ENCODE measurements at regions not wholly inside any gene's neighbourhood (a gene's known extent, or its start where the extent isn't known, plus 50 kb on each side); places are given as distances from the start of the nearest gene placed in this dataset.

DNA sequence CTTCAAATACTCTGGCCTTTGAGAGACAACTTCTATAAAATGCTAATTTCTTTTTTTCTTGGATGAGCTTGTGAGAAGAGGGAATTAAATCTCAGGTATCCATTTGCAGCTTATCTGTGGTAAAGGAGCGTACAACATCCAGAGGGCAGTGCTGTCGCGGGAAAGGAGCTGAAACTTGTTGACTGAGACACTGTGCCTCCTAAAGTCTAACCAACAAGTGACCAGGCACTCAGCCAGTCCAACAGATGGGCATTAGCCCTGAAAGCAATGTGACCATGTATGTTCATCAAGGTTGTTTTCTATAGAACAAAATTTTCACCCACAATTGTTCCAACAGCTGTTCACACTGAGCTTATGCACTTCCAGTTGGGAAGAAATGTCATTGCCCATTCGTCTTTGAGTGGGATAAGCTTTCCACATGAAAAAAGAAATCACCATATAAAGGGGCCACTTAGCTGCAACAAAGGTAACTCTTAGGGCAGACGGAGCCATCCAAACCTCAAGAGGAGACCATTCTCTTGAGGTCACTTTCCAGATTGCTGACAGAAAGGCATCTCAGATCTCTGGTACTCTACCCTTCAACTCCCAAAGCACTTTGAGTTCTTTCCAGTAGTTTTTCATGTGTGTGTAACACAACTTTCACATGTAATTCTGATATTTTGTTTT lies 244.8 kb upstream of the NEIL3 start:
- Mint-ChIP-seq H3K9me3 (no peaks in the 10 kb centered on the region), H3K27ac (no peak overlapping the region), H3K36me3 (ENCODE audit: low read depth) (no peaks in the 10 kb centered on the region), H3K4me3 (no peak overlapping the region), H3K4me1 (ENCODE audit: low read depth) (no peaks in the 10 kb centered on the region), H3K27me3 (no peaks in the 10 kb centered on the region)
- intact Hi-C loops (cut with micrococcal nuclease): no loop called here

DNA sequence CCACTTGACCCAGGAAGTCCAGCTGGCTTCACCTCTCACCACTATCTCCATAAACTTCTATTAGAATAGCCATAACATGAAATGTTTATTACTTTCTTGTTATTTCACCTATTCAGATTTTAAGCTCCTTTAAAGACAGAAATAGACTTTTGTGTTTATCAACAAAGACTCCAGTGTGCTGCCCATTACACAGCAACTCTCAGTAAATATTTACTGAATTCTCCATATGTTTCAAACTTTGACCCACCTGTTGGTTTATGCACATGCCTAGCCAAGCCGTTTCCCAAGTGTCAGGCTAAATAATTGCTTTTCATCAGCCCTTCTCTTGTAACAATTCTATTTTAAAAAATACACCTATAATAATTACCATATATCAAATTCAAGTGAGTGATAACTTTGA lies 242.9 kb upstream of the NEIL3 start:
- no peak overlapping the region for H3K4me3 Mint-ChIP-seq
- H3K36me3 Mint-ChIP-seq (ENCODE audit: low read depth): no peaks in the 10 kb centered on the region
- intact Hi-C loops (cut with micrococcal nuclease): no loop called here
- H3K9me3 Mint-ChIP-seq: no peaks in the 10 kb centered on the region
- no peak overlapping the region for H3K27ac Mint-ChIP-seq
- H3K4me1 Mint-ChIP-seq (ENCODE audit: low read depth): no peaks in the 10 kb centered on the region
- no peaks in the 10 kb centered on the region for H3K27me3 Mint-ChIP-seq

DNA sequence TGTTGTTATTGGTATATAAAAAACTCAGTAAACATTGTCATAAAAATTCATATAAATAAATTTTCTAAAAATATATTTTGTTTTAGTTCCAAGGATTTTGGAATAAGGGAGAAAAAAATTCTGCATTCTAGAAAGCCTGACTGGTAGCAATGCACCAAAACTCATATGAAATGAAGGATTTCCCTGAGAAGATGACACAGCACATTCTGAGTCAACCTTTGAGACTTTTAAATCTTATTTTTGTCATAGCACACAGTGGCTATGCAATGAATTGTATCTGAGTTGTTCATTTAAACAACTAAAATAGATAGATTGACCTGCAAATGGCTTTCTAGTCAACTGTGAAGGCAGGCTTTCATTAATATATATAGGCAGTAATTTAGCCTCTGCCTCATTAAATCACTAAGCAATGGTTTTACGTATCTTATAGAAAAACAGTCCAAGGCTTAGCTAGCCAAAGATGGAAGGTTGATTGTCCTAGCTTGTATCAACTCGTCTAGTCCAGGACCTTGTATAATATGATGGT lies 239.1 kb upstream of the NEIL3 start:
- Mint-ChIP-seq H3K4me1 (ENCODE audit: low read depth) (no peaks in the 10 kb centered on the region), H3K4me3 (no peak overlapping the region), H3K36me3 (ENCODE audit: low read depth) (no peaks in the 10 kb centered on the region), H3K27me3 (no peaks in the 10 kb centered on the region), H3K27ac (no peak overlapping the region), H3K9me3 (no peaks in the 10 kb centered on the region)
- intact Hi-C loops (cut with micrococcal nuclease): no loop called here

DNA sequence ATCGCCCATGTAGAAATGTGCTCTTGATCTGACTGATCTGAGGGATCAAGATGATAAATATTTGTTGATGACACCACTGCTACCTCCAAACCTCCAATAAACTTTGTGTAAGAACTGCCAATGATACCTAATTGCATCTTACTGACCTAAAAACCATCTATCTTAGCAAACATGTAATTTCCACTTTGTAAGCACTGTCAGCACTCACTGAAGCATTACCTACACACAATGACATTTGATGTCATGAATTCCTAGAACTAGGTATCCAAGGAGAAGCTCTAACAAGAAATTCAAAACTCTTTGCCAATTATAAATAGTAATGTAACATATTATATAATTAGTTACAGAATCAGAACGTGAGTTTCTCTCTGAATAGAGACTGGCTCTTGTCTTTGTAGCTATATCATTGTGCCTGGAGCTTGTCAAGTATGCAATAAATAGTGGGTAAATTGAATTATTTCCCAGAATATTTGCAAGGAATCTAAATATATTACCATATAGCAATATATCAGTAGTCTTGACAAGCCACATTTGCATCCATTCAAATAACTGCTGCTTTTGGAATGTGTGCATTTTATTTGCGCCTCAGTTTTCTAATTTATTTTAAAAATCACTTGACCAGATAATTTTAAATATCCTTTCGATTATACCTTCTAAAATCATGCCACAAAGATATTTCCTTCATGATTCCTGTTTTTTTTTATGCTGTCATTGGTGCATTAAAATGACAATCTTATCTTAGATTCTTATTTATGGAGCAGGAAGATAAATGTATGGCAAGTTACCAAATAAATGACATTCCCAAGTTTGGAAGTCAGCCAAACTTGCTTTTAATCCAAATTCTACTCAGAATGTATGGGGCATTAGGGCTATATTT lies 232.3 kb upstream of the NEIL3 start:
- no peaks in the 10 kb centered on the region for H3K27me3 Mint-ChIP-seq
- no peaks in the 10 kb centered on the region for H3K36me3 Mint-ChIP-seq (ENCODE audit: low read depth)
- no peak overlapping the region for H3K27ac Mint-ChIP-seq
- H3K9me3 Mint-ChIP-seq: no peaks in the 10 kb centered on the region
- no peaks in the 10 kb centered on the region for H3K4me1 Mint-ChIP-seq (ENCODE audit: low read depth)
- intact Hi-C loops (cut with micrococcal nuclease): no loop called here
- no peak overlapping the region for H3K4me3 Mint-ChIP-seq

DNA sequence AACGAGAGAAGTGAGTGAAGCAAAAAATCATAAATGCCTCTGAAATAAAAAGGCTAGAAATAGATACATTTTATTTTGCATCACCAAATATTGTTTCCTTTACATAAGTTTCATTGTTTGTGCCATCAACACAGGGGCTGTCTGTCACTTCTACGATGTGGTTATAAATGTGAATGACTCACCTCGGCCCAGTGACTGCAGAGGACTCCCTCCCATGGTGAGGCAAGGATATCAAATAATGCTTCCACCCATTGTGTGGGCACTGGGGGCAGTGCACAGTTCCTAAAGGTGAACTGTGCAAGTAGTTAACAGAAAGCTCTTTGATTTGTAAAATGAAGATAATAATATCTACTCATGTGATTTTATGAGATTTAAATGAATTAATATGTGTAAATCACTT lies 230.3 kb upstream of the NEIL3 start:
- Mint-ChIP-seq H3K4me1 (ENCODE audit: low read depth) (no peaks in the 10 kb centered on the region), H3K9me3 (no peaks in the 10 kb centered on the region), H3K4me3 (no peak overlapping the region), H3K27ac (no peak overlapping the region), H3K36me3 (ENCODE audit: low read depth) (no peaks in the 10 kb centered on the region), H3K27me3 (no peaks in the 10 kb centered on the region)
- intact Hi-C loops (cut with micrococcal nuclease): no loop called here

DNA sequence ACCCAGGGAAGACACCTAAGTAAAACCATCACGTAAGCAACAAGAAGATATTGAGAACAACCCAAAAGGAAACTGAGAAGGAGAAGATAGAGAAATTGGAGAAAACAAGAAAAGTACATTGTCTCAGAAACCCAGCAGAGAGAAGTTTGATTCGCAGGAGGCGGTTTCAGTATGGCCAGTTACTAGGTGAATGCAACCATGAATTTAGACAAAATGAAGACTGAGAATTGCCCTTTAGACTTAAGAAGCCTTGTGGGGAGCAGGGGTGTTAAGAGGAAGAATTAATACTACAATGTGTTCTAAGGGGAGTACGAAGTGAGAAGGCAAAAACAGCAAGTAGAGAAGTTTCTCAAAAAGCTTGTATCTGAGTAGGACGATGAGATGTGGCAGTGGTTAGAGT lies 229.3 kb upstream of the NEIL3 start:
- no peak overlapping the region for H3K4me3 Mint-ChIP-seq
- H3K27ac Mint-ChIP-seq: no peak overlapping the region
- no peaks in the 10 kb centered on the region for H3K36me3 Mint-ChIP-seq (ENCODE audit: low read depth)
- H3K4me1 Mint-ChIP-seq (ENCODE audit: low read depth): no peaks in the 10 kb centered on the region
- H3K27me3 Mint-ChIP-seq: no peaks in the 10 kb centered on the region
- no peaks in the 10 kb centered on the region for H3K9me3 Mint-ChIP-seq
- intact Hi-C loops (cut with micrococcal nuclease): no loop called here

DNA sequence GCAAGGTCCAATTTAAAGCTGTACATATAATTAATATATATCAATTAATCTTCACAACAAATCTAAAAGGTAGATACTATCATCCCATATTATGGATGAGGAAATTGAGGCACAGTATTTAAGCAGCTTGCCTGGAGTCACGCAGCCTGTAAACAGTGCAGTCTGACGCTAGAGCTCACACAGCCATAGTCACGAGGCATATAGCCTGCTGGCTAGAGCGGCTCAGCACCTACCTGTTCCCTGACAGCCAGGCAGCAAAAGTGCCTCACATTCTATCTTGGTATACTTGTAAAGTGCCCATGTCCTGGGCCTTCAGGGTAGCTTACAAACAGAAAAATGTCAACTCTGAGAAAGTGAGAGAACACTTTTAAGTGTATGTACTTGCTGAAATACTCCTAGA lies 222.6 kb upstream of the NEIL3 start:
- Mint-ChIP-seq H3K4me1 (ENCODE audit: low read depth) (no peaks in the 10 kb centered on the region), H3K27ac (no peak overlapping the region), H3K36me3 (ENCODE audit: low read depth) (no peaks in the 10 kb centered on the region), H3K4me3 (no peak overlapping the region), H3K27me3 (no peaks in the 10 kb centered on the region), H3K9me3 (no peaks in the 10 kb centered on the region)
- intact Hi-C loops (cut with micrococcal nuclease): no loop called here

DNA sequence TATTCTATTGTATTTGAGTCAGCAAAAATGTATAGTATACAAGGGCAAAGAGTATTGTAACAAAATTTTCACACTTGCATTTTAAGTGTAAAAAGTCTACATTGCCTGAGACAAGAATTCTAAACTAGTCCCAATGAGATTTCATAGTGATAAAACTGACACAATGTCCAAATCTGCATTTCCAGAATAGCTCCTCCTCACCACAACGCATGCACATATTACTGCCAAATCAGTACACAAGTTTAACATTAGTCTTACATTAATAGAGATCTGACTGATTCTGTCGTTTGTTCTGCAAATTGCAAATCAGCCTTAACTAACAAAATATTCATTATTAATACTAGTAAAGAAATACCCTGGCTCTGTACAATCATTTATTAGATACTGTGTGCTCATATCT lies 222.2 kb upstream of the NEIL3 start:
- Mint-ChIP-seq H3K36me3 (ENCODE audit: low read depth) (no peaks in the 10 kb centered on the region), H3K9me3 (no peaks in the 10 kb centered on the region), H3K27me3 (no peaks in the 10 kb centered on the region), H3K27ac (no peak overlapping the region), H3K4me1 (ENCODE audit: low read depth) (no peaks in the 10 kb centered on the region), H3K4me3 (no peak overlapping the region)
- intact Hi-C loops (cut with micrococcal nuclease): no loop called here

DNA sequence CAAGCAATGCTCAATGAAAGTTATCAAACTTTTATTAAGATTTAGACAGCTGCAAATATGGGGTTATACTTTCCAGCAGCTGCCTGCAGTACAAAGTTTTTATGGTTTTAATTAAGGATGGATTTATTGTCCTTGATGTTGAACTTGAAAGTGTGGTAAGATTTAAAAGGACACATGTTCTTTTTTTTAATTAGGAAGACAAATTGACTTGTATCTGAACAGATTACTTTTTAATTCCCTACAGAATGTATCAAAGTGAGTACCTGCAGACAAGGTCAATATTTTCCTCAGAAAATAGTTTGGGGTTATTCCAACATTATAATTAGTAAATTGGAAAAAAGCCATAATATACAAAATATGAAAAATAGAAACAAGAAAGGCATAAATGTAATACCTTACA lies 218.2 kb upstream of the NEIL3 start:
- Mint-ChIP-seq H3K27ac (no peak overlapping the region), H3K36me3 (ENCODE audit: low read depth) (no peaks in the 10 kb centered on the region), H3K4me1 (ENCODE audit: low read depth) (no peaks in the 10 kb centered on the region), H3K9me3 (no peaks in the 10 kb centered on the region), H3K27me3 (no peaks in the 10 kb centered on the region), H3K4me3 (no peak overlapping the region)
- intact Hi-C loops (cut with micrococcal nuclease): no loop called here

DNA sequence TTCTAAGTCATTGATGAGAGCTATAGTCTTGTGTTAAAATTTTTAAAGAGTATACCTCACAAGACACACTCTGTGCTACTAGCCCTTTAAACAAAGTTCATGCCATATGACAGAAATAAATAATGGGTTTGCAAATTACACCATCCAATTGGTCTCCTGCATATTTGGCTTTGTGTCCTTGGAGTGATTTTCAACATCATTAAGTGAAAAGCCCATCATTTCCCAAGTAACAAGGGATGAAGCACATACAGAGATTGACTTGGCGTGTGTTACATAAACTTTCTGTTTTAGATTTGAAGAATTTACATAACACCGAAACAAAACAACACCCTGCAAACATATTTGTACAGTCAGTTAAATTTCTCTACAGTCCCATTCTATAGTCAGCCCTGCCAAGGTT lies 216.9 kb upstream of the NEIL3 start:
- Mint-ChIP-seq H3K4me3 (no peak overlapping the region), H3K36me3 (ENCODE audit: low read depth) (no peaks in the 10 kb centered on the region), H3K4me1 (ENCODE audit: low read depth) (no peaks in the 10 kb centered on the region), H3K9me3 (no peaks in the 10 kb centered on the region), H3K27ac (no peak overlapping the region), H3K27me3 (no peaks in the 10 kb centered on the region)
- intact Hi-C loops (cut with micrococcal nuclease): no loop called here

DNA sequence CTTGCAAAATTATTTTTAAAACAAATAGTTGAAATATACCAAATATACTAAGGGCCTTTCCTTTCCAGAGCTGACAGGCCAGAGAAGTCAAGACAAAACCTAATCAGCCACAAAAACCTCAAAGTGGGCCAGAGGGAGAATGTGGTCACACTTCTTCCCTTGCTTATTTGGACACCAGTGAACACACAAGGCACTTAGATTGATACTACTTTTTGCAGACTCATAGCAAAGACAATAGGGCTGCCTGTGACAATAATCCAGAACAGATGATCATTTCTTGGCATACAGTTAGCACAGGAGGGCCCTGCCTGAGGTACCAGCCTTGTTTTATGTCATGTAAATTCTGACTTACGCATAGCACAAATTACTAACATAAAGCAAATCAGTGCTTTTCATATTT lies 215.7 kb upstream of the NEIL3 start:
- Mint-ChIP-seq H3K9me3 (no peaks in the 10 kb centered on the region), H3K27me3 (no peaks in the 10 kb centered on the region), H3K27ac (no peak overlapping the region), H3K4me1 (ENCODE audit: low read depth) (no peaks in the 10 kb centered on the region), H3K36me3 (ENCODE audit: low read depth) (no peaks in the 10 kb centered on the region), H3K4me3 (no peak overlapping the region)
- intact Hi-C loops (cut with micrococcal nuclease): no loop called here

DNA sequence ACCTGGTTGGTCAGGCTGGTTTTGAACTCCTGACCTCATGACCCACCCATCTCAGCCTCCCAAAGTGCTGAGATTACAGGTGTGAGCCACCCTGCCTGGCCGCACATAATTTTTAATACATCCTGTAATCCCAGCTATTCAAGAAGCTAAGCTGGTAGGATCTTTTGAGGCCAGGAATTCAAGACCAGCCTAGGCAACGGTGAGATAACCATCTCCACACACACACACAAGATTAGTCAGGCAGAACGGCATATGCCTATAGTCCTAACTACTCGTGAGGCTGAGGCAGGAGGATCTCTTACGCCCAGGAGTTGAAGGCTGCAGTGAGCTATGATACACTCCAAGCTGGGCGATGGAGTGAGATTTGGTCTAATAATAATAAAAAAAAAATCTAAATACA lies 212.4 kb upstream of the NEIL3 start:
- Mint-ChIP-seq H3K36me3 (ENCODE audit: low read depth) (no peaks in the 10 kb centered on the region), H3K27me3 (no peaks in the 10 kb centered on the region), H3K4me3 (no peak overlapping the region), H3K4me1 (ENCODE audit: low read depth) (no peaks in the 10 kb centered on the region), H3K9me3 (no peaks in the 10 kb centered on the region), H3K27ac (no peak overlapping the region)
- intact Hi-C loops (cut with micrococcal nuclease): no loop called here

DNA sequence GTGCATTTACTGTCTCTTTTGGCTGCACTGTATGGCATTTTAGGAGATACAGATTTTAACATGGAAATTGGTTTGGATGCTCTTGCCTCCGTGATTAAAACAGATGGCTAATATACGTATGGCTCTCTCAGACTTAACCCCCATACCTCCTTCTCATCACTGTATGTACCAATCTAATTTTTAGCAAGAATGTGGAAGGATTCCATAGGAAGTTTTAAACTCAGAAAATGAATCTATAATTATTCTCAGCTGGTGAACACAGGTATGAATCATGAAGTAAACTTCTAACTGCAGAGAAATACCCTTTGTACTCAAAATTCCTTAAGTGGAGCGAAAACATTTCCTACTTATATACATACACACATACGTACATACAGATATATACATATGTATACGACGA lies 210.5 kb upstream of the NEIL3 start:
- Mint-ChIP-seq H3K4me3 (no peak overlapping the region), H3K9me3 (no peaks in the 10 kb centered on the region), H3K4me1 (ENCODE audit: low read depth) (no peaks in the 10 kb centered on the region), H3K27ac (no peak overlapping the region), H3K36me3 (ENCODE audit: low read depth) (no peaks in the 10 kb centered on the region), H3K27me3 (no peaks in the 10 kb centered on the region)
- intact Hi-C loops (cut with micrococcal nuclease): no loop called here

DNA sequence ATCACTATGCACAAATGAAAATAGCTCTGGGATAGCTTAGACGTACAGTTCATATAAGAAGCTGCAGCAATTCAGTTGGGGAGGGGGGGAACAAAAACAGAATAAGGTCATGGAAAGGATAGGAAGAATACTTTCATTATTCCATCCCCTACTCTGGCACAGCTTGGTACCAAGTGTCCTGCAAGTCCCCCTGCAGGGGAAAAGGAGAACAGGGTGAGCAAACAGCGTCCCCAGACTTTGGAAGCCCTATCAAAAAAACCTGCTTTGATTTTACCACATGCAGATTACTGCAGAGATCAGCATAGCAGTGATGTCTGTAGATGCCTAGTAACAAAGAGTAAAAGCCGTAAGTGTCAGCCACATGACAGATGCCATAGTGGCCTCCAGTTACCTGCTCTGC lies 209.4 kb upstream of the NEIL3 start:
- Mint-ChIP-seq H3K9me3 (no peaks in the 10 kb centered on the region), H3K36me3 (ENCODE audit: low read depth) (no peaks in the 10 kb centered on the region), H3K27me3 (no peaks in the 10 kb centered on the region), H3K27ac (no peak overlapping the region), H3K4me1 (ENCODE audit: low read depth) (no peaks in the 10 kb centered on the region), H3K4me3 (no peak overlapping the region)
- intact Hi-C loops (cut with micrococcal nuclease): no loop called here

DNA sequence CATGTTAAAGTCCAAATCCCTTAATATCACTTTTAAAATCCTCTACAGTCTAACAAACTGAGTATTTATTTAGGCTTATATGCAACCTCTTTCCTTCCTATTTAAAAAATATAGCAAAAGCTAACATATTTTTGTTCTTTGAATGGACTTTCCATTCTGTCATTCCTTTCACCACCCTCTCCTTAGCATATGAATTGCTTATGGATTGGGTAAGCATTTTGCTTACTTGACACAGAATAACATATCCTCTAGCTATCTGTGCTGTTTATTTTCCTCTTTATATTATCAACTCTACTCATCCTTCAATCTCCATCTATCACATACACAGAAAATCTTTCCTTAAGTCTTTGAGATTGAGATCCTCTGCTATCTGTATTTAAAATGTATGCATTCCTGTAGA lies 206.1 kb upstream of the NEIL3 start:
- H3K4me1 Mint-ChIP-seq (ENCODE audit: low read depth): no peaks in the 10 kb centered on the region
- no peak overlapping the region for H3K4me3 Mint-ChIP-seq
- H3K27ac Mint-ChIP-seq: no peak overlapping the region
- intact Hi-C loops (cut with micrococcal nuclease): no loop called here
- no peaks in the 10 kb centered on the region for H3K36me3 Mint-ChIP-seq (ENCODE audit: low read depth)
- H3K9me3 Mint-ChIP-seq: no peaks in the 10 kb centered on the region
- H3K27me3 Mint-ChIP-seq: no peaks in the 10 kb centered on the region
